ENCODE measurements at regions not wholly inside any gene's neighbourhood (a gene's known extent, or its start where the extent isn't known, plus 50 kb on each side); places are given as distances from the start of the nearest gene placed in this dataset.

DNA sequence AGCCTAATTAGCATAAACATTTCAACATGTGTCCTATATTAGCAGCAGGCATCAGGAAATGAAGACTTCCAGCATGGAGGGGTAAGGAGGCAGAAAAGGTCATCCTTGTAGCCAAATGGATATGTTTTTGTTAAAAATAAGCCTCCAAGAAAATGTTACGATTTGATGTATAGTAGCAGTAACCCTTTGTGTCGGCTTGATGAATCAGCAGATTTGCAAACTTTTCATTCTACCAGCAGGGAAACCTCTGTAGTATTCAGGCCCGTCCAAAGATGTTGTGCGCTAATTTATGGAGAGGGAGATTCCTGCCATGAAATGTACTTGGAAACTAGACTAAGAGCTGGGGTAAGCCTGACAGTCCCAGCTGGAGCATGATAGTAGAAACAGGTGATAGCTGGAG lies 780.8 kb upstream of the KLHL29 start:
- TF ChIP-seq SP1 (IDR thresholded peaks at IDR 0.05) (no peak), HDGF (IDR thresholded peaks at IDR 0.05; ENCODE audit: borderline replicate concordance) (no peak)
